GM19239 (cell line): ENCODE measurements at regions not wholly inside any gene's neighbourhood (a gene's known extent, or its start where the extent isn't known, plus 50 kb on each side); places are given as distances from the start of the nearest gene placed in this dataset.
"Not testable (repeated sequence)": the region's sequence is repeated elsewhere in the genome, so short reads cannot be mapped to it uniquely, and the experiment has no call there.

Experiments
- DNase-seq: peaks from one replicate; pipeline ENCODE4 v3.0.0; 2011; ENCODE audit warnings: low spot score; ENCODE audit not compliant: insufficient read length
- FAIRE-seq: peaks from 2 replicates; lab custom pipeline; 2011; peaks lifted over from hg19 to GRCh38; lab: Jason Lieb, UNC

DNA sequence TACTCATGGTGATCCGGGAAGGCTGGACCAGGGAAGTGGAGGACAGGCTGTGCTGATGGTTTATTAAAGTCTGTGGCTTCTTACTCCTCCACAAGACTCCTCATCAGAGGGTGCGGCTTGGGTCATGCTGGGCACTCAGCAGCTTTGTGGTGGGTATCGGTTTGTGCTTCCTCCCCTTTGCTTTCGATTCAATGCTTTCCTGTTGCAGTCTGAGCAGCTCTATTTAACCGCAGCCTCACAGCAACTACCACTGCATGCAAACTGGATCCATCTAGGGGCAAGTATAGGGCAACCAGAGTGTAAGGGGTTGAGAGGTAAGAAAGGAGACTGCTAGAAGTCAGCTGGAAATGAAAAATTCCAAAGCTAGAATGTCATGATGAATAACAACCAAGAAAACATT is 78.8 kb upstream of the NOTCH2NLA start:
- DNase-seq, FAIRE-seq: not testable (repeated sequence)

DNA sequence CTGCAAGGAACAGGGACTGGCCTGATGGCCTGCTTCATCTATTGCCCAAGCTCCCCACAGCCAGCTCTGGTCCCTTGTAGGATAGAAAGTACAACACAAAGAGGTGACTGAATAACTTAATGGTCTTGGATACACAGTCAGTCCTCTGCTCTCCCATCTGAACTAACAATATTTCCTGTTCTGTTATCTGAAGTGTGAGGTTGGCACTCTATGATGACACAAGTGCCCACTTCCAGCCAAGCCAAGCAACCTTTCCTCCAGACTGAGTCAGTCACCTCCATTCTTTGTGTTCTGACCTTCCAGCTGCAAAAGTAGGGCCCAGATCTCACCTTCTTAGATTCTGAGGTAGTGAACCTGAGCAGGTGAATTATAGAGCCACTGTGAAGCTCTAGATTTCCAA is 77.8 kb upstream of the NOTCH2NLA start:
- FAIRE-seq, DNase-seq: not testable (repeated sequence)

DNA sequence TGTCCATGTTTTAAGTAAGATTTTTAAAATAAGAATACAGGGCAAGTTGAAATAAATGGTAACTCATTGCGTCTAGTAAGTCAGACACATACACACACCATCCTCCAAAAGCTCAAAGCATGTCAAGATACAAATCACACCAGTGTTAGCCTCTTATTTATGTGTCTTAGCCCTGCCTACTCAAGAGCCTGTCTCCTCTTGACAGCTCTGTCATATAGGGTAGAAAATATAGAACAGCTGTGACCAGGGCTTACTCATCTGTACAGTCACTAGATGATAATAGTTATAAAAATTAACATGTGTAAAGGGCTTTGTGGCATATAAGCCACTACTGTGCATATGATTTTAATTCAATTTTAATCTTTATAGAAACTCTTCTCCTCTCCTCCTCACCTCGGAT is 76.6 kb upstream of the NOTCH2NLA start:
- not testable (repeated sequence) for DNase-seq, FAIRE-seq

DNA sequence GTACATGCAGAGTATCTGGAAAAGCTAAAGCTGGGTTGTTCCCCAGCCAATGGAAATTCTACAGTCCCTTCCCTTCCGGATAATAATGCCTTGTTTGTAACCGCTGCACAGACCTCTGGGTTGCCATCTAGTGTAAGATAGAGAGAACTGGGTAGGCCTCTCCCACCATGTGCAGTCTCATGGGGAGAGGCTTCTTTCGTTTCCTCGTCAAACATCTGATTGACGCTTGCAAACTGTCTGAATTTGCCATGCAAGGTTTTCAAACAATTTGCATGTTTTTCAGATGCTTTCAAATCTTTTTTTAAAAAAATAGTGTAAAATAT is 69.7 kb upstream of the NOTCH2NLA start:
- not testable (repeated sequence) for DNase-seq, FAIRE-seq

DNA sequence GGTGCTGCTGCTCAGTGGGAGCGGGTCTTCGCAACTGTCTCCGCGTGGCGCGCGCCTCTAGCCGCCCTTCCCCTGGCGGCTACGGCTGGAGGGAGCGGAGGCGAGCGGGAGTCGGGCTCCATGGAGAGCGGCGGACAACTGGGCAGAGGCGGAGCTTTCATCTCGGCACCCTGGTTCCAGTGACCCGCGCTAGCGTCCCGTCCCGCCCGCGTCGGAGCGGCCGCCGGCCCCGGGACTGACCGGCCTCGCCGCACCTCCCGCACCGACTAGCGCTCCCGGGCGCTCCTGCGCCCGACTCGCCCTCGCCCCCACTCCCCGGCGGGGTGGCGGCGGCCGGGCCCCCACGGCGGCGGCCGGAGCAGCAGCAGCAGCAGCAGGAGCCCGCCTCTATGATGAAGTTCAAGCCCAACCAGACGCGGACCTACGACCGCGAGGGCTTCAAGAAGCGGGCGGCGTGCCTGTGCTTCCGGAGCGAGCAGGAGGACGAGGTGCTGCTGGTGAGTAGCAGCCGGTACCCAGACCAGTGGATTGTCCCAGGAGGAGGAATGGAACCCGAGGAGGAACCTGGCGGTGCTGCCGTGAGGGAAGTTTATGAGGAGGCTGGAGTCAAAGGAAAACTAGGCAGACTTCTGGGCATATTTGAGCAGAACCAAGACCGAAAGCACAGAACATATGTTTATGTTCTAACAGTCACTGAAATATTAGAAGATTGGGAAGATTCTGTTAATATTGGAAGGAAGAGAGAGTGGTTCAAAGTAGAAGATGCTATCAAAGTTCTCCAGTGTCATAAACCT is 69.2 kb upstream of the NOTCH2NLA start:
- DNase-seq, FAIRE-seq: not testable (repeated sequence)

DNA sequence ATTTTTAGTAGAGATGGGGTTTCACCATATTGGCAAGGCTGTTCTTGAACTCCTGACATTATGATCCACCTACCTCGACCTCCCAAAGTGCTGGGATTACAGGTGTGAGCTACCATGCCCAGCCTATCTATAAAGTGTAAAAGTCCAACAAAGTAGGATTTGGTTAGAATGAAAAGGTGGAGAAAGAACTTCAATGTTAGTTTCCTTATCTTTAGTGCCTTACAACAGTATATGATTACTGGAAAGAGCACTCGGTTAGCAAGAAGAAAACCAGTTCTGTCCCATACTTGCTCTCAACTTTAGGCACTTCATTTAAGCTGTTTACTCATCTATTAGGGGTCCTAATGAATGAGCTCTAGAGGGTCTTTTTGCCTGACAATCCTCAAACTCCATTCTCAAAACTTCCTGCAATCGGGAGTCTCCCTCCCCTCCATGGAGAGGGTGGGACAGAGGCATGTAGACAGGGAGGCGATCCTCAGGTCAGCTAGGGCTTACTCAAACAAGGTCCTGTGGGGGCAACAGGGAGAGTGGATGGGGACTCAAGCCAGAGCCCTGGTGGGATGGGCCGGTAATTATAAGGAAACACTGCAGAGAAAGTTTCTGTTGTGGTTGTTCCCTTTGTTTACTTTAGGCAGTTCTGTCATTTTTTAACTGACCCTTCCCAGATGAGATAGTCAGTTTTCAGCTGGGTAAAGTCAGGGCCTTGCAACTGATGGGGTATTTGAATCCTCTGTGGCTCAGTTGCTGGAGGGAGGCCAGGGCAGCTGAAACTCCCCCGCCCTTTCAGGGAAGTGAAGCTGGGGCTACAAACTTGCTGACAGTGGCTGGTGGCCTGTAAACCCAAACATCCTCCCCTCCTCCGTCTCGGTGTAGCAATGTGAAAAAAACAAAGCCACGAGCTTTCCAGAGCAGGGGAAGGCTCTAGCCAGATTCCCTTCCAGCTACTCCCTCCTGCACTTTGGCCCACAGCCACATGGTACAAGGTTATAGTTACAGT is 64.4 kb upstream of the NOTCH2NLA start:
- not testable (repeated sequence) for DNase-seq
- peak; percentile 58 for FAIRE-seq

DNA sequence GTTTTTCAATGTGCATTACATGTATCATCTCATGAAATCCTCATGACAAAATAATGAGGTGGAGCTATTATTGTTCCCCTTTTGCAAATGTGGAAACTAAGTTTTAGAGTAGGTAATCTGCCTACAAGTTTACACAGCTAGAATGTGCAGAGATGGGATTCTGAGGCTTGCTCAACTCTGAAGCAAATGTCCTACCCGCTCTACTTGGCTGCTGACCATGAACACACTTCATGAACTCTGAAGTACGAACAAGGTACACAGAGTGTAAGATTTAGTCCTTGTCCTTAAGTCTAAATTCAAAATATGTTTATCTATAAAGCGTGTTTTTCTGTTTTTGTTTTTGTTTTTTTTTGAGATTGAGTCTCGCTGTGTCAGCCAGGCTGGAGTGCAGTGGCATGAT is 63.6 kb upstream of the NOTCH2NLA start:
- DNase-seq, FAIRE-seq: not testable (repeated sequence)

DNA sequence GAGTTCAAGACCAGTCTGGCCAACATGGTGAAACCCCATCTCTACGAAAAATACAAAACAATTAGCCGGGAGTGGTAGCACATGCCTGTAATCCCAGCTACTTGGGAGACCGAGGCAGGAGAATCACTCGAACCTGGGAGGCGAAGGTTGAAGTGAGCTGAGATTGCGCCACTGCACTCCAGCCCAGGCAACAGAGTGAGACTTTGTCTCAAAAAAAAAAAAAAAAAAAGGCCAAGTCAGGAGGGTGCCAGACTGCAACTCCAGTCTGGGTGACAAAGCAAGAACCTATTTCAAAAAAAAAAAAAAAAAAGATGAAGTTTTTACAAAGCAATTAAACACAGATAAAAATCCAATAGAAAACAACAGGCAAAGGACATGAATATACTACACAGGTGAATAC is 59.1 kb upstream of the NOTCH2NLA start:
- FAIRE-seq, DNase-seq: not testable (repeated sequence)

DNA sequence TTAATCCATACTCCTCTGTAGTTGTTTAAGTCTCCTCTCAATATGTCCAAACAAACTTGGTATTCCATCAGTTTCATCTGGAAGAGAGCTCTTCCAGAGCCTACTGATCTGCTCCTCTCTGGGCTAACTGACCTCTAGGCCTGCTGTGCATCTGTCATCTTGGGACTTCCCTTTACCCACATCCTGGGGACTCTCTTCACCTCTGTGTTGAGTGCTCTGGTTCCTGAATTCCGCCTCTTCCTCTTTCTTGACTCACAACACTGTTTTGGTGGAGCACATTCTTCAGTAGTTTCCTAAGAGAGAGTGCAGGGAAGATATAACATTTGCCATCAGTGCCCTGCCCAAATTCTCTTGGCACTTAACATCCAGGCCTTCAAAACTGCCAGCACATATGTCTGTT is 55.9 kb upstream of the NOTCH2NLA start:
- DNase-seq, FAIRE-seq: not testable (repeated sequence)

DNA sequence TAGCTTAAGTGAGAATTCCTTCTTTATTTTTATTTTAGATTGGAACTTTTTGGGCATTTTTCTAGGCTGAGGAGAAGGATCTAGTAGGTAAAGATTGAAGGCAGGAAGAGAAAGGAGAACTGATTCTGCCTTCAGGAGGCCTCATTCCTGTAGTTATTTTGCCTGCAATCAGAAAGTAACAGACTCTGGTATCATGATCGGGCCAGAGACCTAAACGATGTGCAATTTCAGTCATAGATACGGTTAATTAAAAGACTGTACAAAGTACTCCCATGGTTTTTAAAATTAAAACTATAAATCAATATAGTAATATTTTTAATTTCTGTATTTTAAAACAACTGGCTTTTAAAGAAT is 54.7 kb upstream of the NOTCH2NLA start:
- DNase-seq, FAIRE-seq: not testable (repeated sequence)

DNA sequence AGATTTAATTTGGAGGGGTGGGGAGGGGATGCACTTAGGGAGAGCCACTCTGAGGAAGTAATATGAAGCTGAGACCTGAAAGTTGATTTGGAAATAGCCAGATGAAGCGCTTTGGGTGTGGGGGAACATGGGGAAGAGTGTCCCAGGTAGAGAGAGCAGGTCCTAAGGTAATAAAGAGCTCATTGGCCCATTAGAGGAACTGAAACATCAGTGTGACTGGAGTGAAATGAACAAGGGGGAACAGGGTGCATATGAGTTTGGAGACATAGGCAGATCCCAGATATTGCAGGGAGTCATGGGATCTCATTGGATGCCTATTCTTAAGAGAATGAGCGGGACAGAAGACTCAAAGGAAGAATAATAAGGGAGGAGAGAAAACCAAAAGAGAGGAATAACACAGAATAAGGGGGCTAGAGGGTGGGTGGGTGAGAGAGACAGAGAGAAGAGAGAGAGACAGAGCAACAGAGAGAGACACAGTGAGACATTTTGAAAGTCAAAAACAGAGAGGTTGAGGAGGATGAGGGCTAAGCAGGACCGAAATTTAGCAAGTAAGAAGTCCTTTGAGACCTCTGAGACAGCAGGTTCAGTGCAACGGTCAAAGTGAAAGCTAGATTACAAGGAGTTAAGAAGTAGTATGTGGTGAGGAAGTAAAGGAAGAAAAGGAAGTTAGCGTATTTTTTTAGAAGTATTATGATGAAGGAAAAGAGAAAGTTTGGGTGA is 54.1 kb upstream of the NOTCH2NLA start:
- not testable (repeated sequence) for DNase-seq, FAIRE-seq

DNA sequence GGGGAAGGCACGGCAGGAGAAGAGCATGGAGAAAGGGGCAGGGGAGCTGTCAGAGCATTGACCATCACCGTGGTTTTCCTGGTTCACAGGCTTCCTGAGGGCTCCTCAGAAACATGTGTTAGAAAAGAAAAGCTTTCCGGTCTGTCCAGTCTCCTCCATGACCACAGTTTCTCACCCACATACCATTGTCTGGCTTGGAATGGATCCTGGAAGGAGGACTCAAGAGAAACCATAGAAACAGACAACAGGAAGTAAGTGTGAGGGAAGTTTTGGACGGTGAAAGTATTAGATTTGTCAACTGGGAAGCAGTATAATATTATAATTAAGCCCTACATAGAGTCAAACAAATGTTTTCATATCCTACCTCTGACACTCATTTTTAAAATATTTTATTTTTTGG is 52.7 kb upstream of the NOTCH2NLA start:
- not testable (repeated sequence) for FAIRE-seq, DNase-seq

DNA sequence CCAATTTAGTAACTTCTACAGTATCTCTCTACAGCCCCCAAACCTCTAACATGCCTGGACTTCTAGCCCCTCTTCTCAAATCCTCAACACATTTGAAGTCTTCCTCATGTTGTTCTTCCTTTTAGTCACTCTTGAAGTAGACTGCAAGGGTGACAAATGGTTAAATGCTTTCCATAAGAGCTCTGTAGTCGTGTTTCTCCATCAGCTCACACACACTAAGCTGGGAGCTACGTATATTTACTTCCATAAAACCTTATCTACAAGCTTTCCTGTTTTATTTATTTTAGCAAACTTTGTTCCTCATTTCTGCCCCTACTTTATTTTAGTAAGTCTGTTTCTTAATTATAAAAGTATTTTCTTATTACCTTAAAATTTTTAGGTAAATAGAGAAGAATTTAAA is 49.9 kb upstream of the NOTCH2NLA start:
- not testable (repeated sequence) for DNase-seq, FAIRE-seq
